ENCODE measurements at regions not wholly inside any gene's neighbourhood (a gene's known extent, or its start where the extent isn't known, plus 50 kb on each side); places are given as distances from the start of the nearest gene placed in this dataset.
"Not testable (repeated sequence)": the region's sequence is repeated elsewhere in the genome, so short reads cannot be mapped to it uniquely, and the experiment has no call there.

- H3K27ac ChIP-seq (ENCODE audit: low read depth, low read length) = no peak overlapping the region
- no peaks in the 10 kb centered on the region for H4K20me1 ChIP-seq (ENCODE audit: insufficient read depth, low read length)
- H2AFZ ChIP-seq (ENCODE audit: low read length) = no peak overlapping the region
- DNase-seq (ENCODE audit: insufficient read length, low spot score, missing footprints) = no peak
- no peaks in the 10 kb centered on the region for H3K9me3 ChIP-seq (ENCODE audit: low read depth, low read length)
- no peak overlapping the region for H3K4me3 ChIP-seq (ENCODE audit: insufficient read depth, low read length)
- H3K4me2 ChIP-seq (ENCODE audit: insufficient read depth, low read length) = no peak overlapping the region
- no peaks in the 10 kb centered on the region for H3K36me3 ChIP-seq (ENCODE audit: insufficient read depth, low read length)
- no peaks in the 10 kb centered on the region for H3K27me3 ChIP-seq (ENCODE audit: insufficient read depth, low read length)
- no peaks in the 10 kb centered on the region for H3K4me1 ChIP-seq (ENCODE audit: insufficient read depth, low read length)
- no peaks in the 10 kb centered on the region for H3K79me2 ChIP-seq (ENCODE audit: insufficient read depth, low read length)
- TF ChIP-seq, protein P1, sequence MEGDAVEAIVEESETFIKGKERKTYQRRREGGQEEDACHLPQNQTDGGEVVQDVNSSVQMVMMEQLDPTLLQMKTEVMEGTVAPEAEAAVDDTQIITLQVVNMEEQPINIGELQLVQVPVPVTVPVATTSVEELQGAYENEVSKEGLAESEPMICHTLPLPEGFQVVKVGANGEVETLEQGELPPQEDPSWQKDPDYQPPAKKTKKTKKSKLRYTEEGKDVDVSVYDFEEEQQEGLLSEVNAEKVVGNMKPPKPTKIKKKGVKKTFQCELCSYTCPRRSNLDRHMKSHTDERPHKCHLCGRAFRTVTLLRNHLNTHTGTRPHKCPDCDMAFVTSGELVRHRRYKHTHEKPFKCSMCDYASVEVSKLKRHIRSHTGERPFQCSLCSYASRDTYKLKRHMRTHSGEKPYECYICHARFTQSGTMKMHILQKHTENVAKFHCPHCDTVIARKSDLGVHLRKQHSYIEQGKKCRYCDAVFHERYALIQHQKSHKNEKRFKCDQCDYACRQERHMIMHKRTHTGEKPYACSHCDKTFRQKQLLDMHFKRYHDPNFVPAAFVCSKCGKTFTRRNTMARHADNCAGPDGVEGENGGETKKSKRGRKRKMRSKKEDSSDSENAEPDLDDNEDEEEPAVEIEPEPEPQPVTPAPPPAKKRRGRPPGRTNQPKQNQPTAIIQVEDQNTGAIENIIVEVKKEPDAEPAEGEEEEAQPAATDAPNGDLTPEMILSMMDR (IDR thresholded peaks at IDR 0.05; ENCODE audit: extremely low read depth, low read depth, low read length) = no peak
These were observed 119.1 kb upstream of the PMCH start for GRCh38 chr12:102316723-102317122.

DNA sequence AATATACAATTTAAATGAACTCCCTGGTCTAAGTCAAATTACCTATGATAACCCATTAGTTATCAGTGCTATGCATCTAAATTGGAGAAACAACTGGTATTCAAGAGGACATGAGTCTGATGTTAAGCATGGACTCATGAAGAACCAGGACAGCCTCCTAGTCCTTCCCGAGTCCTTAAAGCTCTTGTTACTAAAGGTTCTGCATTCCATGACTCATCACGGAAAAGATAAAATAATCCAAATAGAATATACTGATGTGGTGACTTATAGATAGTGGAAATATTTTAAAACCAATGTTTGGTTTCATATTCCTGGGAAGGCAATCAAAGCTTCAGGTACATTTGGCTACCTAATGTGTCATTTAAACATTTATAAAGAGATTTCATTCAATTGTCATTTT is 117.2 kb upstream of the PMCH start:
- Histone ChIP-seq H3K4me1 (ENCODE audit: insufficient read depth, low read length) (no peaks in the 10 kb centered on the region), H3K79me2 (ENCODE audit: insufficient read depth, low read length) (no peaks in the 10 kb centered on the region), H4K20me1 (ENCODE audit: insufficient read depth, low read length) (no peaks in the 10 kb centered on the region), H3K27me3 (ENCODE audit: insufficient read depth, low read length) (no peaks in the 10 kb centered on the region), H3K9me3 (ENCODE audit: low read depth, low read length) (no peaks in the 10 kb centered on the region), H3K27ac (ENCODE audit: low read depth, low read length) (no peak overlapping the region), H2AFZ (ENCODE audit: low read length) (no peak overlapping the region), H3K4me2 (ENCODE audit: insufficient read depth, low read length) (no peak overlapping the region), H3K36me3 (ENCODE audit: insufficient read depth, low read length) (no peaks in the 10 kb centered on the region), H3K4me3 (ENCODE audit: insufficient read depth, low read length) (no peak overlapping the region)
- TF ChIP-seq, protein P1 (IDR thresholded peaks at IDR 0.05; ENCODE audit: extremely low read depth, low read depth, low read length) = no peak
- DNase-seq (ENCODE audit: insufficient read length, low spot score, missing footprints) = no peak

- not testable (repeated sequence) for H3K4me2 ChIP-seq (ENCODE audit: insufficient read depth, low read length); H3K4me1 ChIP-seq (ENCODE audit: insufficient read depth, low read length); H3K36me3 ChIP-seq (ENCODE audit: insufficient read depth, low read length); H2AFZ ChIP-seq (ENCODE audit: low read length); H4K20me1 ChIP-seq (ENCODE audit: insufficient read depth, low read length); H3K79me2 ChIP-seq (ENCODE audit: insufficient read depth, low read length); H3K27me3 ChIP-seq (ENCODE audit: insufficient read depth, low read length); H3K27ac ChIP-seq (ENCODE audit: low read depth, low read length); H3K9me3 ChIP-seq (ENCODE audit: low read depth, low read length); DNase-seq (ENCODE audit: insufficient read length, low spot score, missing footprints); H3K4me3 ChIP-seq (ENCODE audit: insufficient read depth, low read length)
These were observed 115.7 kb upstream of the PMCH start for GRCh38 chr12:102313116-102313971.

DNA sequence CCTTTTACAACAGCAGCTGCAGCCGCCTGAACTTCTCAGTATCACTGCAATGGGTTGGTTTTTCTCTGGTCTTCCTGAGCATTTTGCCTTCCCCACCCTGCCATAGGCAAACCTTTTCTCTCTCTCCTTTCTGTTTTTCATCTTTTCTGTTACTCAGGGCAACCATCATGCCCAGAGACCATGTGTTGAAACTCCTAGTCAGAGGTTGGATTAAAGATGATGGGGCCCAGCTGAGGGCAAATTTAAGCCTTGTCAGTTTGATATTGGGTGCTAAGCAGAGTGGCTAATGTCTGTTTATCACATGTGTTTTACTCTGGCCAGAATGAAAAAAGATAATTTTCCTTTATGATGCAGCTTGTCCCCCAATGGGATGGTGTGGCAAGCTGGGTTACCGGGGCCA is 107.9 kb upstream of the PMCH start:
- Histone ChIP-seq H3K27me3 (ENCODE audit: insufficient read depth, low read length) (no peaks in the 10 kb centered on the region), H3K36me3 (ENCODE audit: insufficient read depth, low read length) (no peaks in the 10 kb centered on the region), H3K79me2 (ENCODE audit: insufficient read depth, low read length) (no peaks in the 10 kb centered on the region), H3K9me3 (ENCODE audit: low read depth, low read length) (no peaks in the 10 kb centered on the region), H3K27ac (ENCODE audit: low read depth, low read length) (no peak overlapping the region), H3K4me2 (ENCODE audit: insufficient read depth, low read length) (no peak overlapping the region), H3K4me3 (ENCODE audit: insufficient read depth, low read length) (no peak overlapping the region), H3K4me1 (ENCODE audit: insufficient read depth, low read length) (no peaks in the 10 kb centered on the region), H4K20me1 (ENCODE audit: insufficient read depth, low read length) (no peaks in the 10 kb centered on the region), H2AFZ (ENCODE audit: low read length) (no peak overlapping the region)
- TF ChIP-seq, protein P1 (IDR thresholded peaks at IDR 0.05; ENCODE audit: extremely low read depth, low read depth, low read length) = no peak
- no peak for DNase-seq (ENCODE audit: insufficient read length, low spot score, missing footprints)

- H3K9me3 ChIP-seq (ENCODE audit: low read depth, low read length); H3K79me2 ChIP-seq (ENCODE audit: insufficient read depth, low read length); DNase-seq (ENCODE audit: insufficient read length, low spot score, missing footprints); H3K4me3 ChIP-seq (ENCODE audit: insufficient read depth, low read length); H3K4me1 ChIP-seq (ENCODE audit: insufficient read depth, low read length); H3K4me2 ChIP-seq (ENCODE audit: insufficient read depth, low read length); H2AFZ ChIP-seq (ENCODE audit: low read length); H3K27me3 ChIP-seq (ENCODE audit: insufficient read depth, low read length); H3K27ac ChIP-seq (ENCODE audit: low read depth, low read length); H4K20me1 ChIP-seq (ENCODE audit: insufficient read depth, low read length); H3K36me3 ChIP-seq (ENCODE audit: insufficient read depth, low read length): not testable (repeated sequence)
These were observed 107.0 kb upstream of the PMCH start for GRCh38 chr12:102304667-102305066.
